SK-N-SH (cell line): ENCODE measurements at regions not wholly inside any gene's neighbourhood (a gene's known extent, or its start where the extent isn't known, plus 50 kb on each side); places are given as distances from the start of the nearest gene placed in this dataset.

ENCODE experiments used
- CTCF ChIA-PET: fragments of 300-600, 350-600 bp; formaldehyde crosslinking; extraction: SDS; loops from one replicate; lab custom pipeline; 2021; lab: Yijun Ruan, JAX
- POLR2A ChIA-PET: fragments of 350-600 bp; sonication (Branson Sonifier 250); formaldehyde crosslinking; extraction: SDS; loops from one replicate; lab custom pipeline; 2020; ENCODE audit warnings: antibody characterized with exemption, inconsistent platforms; lab: Yijun Ruan, JAX
- DNase-seq: peaks from one replicate; pipeline ENCODE4 v3.0.0; 2012
- H2AFZ ChIP-seq: fragments of 200-600 bp; sonication (generic); 2 replicates; pipeline ENCODE4 v1.8.1; 2016; ENCODE audit warnings: antibody characterized with exemption, mild to moderate bottlenecking, low read depth
- H3F3A ChIP-seq: fragments of 200-600 bp; sonication (generic); replicated peaks from 2 replicates; pipeline ENCODE3; 2016; ENCODE audit warnings: antibody characterized with exemption, mild to moderate bottlenecking; ENCODE audit not compliant: insufficient read depth
- H3K27ac ChIP-seq, 2 experiments: fragments of 200-500 bp in 1 of 2; fragments of 200-600 bp in 1 of 2; sonication (Bioruptor generic) in 1 of 2; sonication (generic), shearing (Covaris generic) in 1 of 2; 2 replicates each; pipeline versions ENCODE4 v1.5.1 to v1.6.1; 2014 to 2016; ENCODE audit warnings: low read depth in 2 of 2, inconsistent platforms in 1 of 2, low read length in 1 of 2, mild to moderate bottlenecking in 1 of 2, mixed read lengths in 1 of 2
- H3K27me3 ChIP-seq: fragments of 200-600 bp; sonication (generic), shearing (Covaris generic); 2 replicates; pipeline ENCODE4 v1.6.1; 2016; ENCODE audit warnings: mixed run types; ENCODE audit not compliant: insufficient read depth
- H3K36me3 ChIP-seq, 2 experiments: fragments of 200-500 bp in 1 of 2; fragments of 200-600 bp in 1 of 2; sonication (Bioruptor generic) in 1 of 2; sonication (generic) in 1 of 2; replicated peaks in 1 of 2; 2 replicates each; pipeline versions ENCODE3 to v1.5.1; 2014 to 2016; ENCODE audit warnings: low read length in 1 of 2, mild to moderate bottlenecking in 1 of 2; ENCODE audit not compliant: insufficient read depth in 2 of 2, control insufficient read depth in 1 of 2
- H3K4me1 ChIP-seq, 2 experiments: fragments of 200-500 bp in 1 of 2; fragments of 200-600 bp in 1 of 2; sonication (Bioruptor generic) in 1 of 2; sonication (generic), shearing (Covaris generic) in 1 of 2; 2 replicates each; pipeline versions ENCODE4 v1.5.1 to v1.6.1; 2014 to 2016; ENCODE audit warnings: low read depth in 1 of 2, low read length in 1 of 2, mixed run types in 1 of 2; ENCODE audit not compliant: insufficient read depth in 2 of 2, control insufficient read depth in 1 of 2
- H3K4me2 ChIP-seq: fragments of 200-600 bp; sonication (generic), shearing (Covaris generic); 2 replicates; pipeline ENCODE4 v1.6.1; 2017; ENCODE audit warnings: mixed run types
- H3K4me3 ChIP-seq, 2 experiments: fragments of 200-500 bp in 1 of 2; fragments of 200-600 bp in 1 of 2; sonication (Bioruptor generic) in 1 of 2; sonication (generic), shearing (Covaris generic) in 1 of 2; 2 replicates each; pipeline versions ENCODE4 v1.5.1 to v1.8.1; 2014 to 2016; ENCODE audit warnings: low read depth in 2 of 2, inconsistent platforms in 1 of 2, low read length in 1 of 2, mild to moderate bottlenecking in 1 of 2, mixed read lengths in 1 of 2, moderate library complexity in 1 of 2
- H3K79me2 ChIP-seq: fragments of 200-600 bp; sonication (generic); 2 replicates; pipeline ENCODE4 v1.8.1; 2017; ENCODE audit warnings: mild to moderate bottlenecking; ENCODE audit not compliant: insufficient read depth
- H3K9ac ChIP-seq: fragments of 200-600 bp; sonication (generic); 2 replicates; pipeline ENCODE4 v1.6.1; 2017; ENCODE audit warnings: mixed run types
- H3K9me2 ChIP-seq: fragments of 200-600 bp; sonication (generic); 2 replicates; pipeline ENCODE4 v1.6.1; 2017; ENCODE audit warnings: mixed run types
- H3K9me3 ChIP-seq: fragments of 200-600 bp; sonication (generic); 2 replicates; pipeline ENCODE4 v1.6.1; 2017; ENCODE audit warnings: mixed run types, mild to moderate bottlenecking, moderate library complexity
- H4K20me1 ChIP-seq: fragments of 200-600 bp; sonication (generic); 2 replicates; pipeline ENCODE4 v1.6.1; 2017; ENCODE audit warnings: mild to moderate bottlenecking, mixed run types; ENCODE audit not compliant: insufficient read depth
- CHD2 ChIP-seq: fragments of 150-350 bp; IDR thresholded peaks from 2 replicates; pipeline ENCODE4 v1.6.1; 2018; ENCODE audit warnings: low read length; ENCODE audit not compliant: partially characterized antibody
- CTCF ChIP-seq: fragments of 200-600 bp; sonication (generic); IDR thresholded peaks from 2 replicates; pipeline ENCODE4 v1.6.1; 2017; ENCODE audit warnings: antibody characterized with exemption, mild to moderate bottlenecking, moderate library complexity
- EP300 ChIP-seq, 2 experiments: IDR thresholded peaks; 2 replicates each; pipeline versions ENCODE4 v1.4.0 to v1.6.1; 2012; ENCODE audit warnings: borderline replicate concordance in 1 of 2, low read depth in 1 of 2, low read length in 1 of 2
- FOSL2 ChIP-seq: IDR thresholded peaks from 2 replicates; pipeline ENCODE4 v1.4.0; 2012; ENCODE audit warnings: low read depth, mild to moderate bottlenecking, moderate library complexity, borderline replicate concordance
- FOXM1 ChIP-seq: IDR thresholded peaks from 2 replicates; pipeline ENCODE4 v1.4.0; 2012; ENCODE audit warnings: low read depth, mild to moderate bottlenecking
- RCOR1 ChIP-seq: fragments of 150-350 bp; IDR thresholded peaks from 2 replicates; pipeline ENCODE4 v1.6.1; 2017; ENCODE audit warnings: antibody characterized with exemption, low read length
- REST ChIP-seq: IDR thresholded peaks from 2 replicates; pipeline ENCODE4 v1.6.1; 2012; ENCODE audit warnings: mild to moderate bottlenecking, low read depth, low read length, moderate library complexity
- SMC3 ChIP-seq: IDR thresholded peaks from 2 replicates; pipeline ENCODE4 v1.6.1; 2012; ENCODE audit warnings: low read depth, low read length, improper control_type of control experiment
- TAF1 ChIP-seq: IDR thresholded peaks from 2 replicates; pipeline ENCODE4 v1.6.1; 2012; ENCODE audit warnings: low read depth, mild to moderate bottlenecking, low read length, moderate library complexity, borderline replicate concordance
- USF1 ChIP-seq: IDR thresholded peaks from 2 replicates; pipeline ENCODE4 v1.4.0; 2012; ENCODE audit warnings: low read depth, borderline replicate concordance
- WGBS: methylation state at CpG from one replicate; pipeline ENCODE4 v1.1.6; 2017; ENCODE audit warnings: low lambda C conversion rate; 5-methylcytosine and 5-hydroxymethylcytosine counted together

GRCh38 chr18:43506935-43507334, 229.6 kb upstream of the SYT4 start:
- Histone ChIP-seq H3K4me3 (no peak overlapping the region), H3K27me3 (no peaks in the 10 kb centered on the region), H3F3A (no peaks in the 10 kb centered on the region), H3K9me3 (0 out of 2 replicates have a peak, but pooled peaks cover 6% of the 10 kb centered on the region), H2AFZ (no peak overlapping the region), H3K9ac (no peak overlapping the region), H3K36me3 (no peaks in the 10 kb centered on the region), H3K4me2 (no peak overlapping the region), H3K79me2 (no peaks in the 10 kb centered on the region), H3K27ac (no peak overlapping the region), H4K20me1 (no peaks in the 10 kb centered on the region), H3K9me2 (no peaks in the 10 kb centered on the region), H3K4me1 (no peaks in the 10 kb centered on the region)
- TF ChIP-seq SMC3 = no peak
- POLR2A ChIA-PET = no interaction called here
- DNase-seq = no peak
- CTCF ChIA-PET = no interaction called here

GRCh38 chr18:43507842-43508481, 230.7 kb upstream of the SYT4 start:
- Histone ChIP-seq H3K4me2 (no peak overlapping the region), H3K9me3 (0 out of 2 replicates have a peak, but pooled peaks cover 6% of the 10 kb centered on the region), H3K36me3 (no peaks in the 10 kb centered on the region), H3K27me3 (no peaks in the 10 kb centered on the region), H3K4me3 (no peak overlapping the region), H3K27ac (no peak overlapping the region), H2AFZ (no peak overlapping the region), H3K79me2 (no peaks in the 10 kb centered on the region), H3K9ac (no peak overlapping the region), H4K20me1 (no peaks in the 10 kb centered on the region), H3K4me1 (no peaks in the 10 kb centered on the region), H3F3A (no peaks in the 10 kb centered on the region), H3K9me2 (no peaks in the 10 kb centered on the region)
- ChIA-PET CTCF (no interaction called here), POLR2A (no interaction called here)
- TF ChIP-seq RCOR1 (no peak), TAF1 (no peak), CTCF (no peak), CHD2 (no peak), REST (no peak), USF1 (no peak), FOXM1 (no peak), EP300 (IDR thresholded peaks at IDR 0.05; ENCODE audit: borderline replicate concordance in 1 of 2, low read depth in 1 of 2, low read length in 1 of 2) (no peak), FOSL2 (no peak)
- no peak for DNase-seq
- 6% methylated on average over 4 of the region's 4 CpGs for WGBS
